ENCODE measurements at regions not wholly inside any gene's neighbourhood (a gene's known extent, or its start where the extent isn't known, plus 50 kb on each side); places are given as distances from the start of the nearest gene placed in this dataset.
"Not testable (repeated sequence)": the region's sequence is repeated elsewhere in the genome, so short reads cannot be mapped to it uniquely, and the experiment has no call there.

DNA sequence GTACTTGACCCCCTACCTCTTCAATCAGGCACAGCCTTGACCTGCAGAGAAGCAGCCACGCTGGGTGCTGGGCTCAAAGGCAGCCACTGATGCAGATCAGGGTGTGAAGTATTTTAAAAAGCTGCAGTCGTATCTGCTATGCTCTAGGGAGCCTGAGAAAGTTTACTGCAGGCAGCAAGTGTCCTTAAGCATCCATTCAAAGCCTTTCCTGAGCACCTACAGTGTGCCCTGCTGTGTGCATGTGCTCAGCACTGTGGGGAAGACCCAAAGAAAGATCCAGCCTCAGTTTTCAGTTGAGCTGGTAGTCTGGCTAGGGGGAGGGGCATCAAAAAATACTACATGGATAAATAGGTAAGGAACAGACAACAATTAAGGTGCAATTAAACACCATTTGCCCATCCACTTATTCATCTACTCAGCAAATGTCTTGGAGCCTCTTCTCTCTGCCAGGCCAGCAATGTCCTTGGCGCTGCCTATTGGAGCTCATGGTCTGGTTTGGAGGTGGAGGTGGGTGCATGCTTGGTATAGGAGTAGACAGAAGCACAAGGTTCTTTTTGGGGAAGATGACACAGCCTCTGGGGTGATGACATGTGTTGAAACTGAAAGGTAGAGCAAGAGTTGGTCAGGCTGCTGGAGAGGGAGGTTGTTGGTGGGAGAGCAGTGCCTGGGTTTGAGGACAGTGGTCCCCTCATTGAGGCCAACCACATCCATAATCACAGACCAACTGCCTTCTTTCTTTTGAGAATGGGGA is 85.9 kb upstream of the PRR23C start:
- no peak overlapping the region for H3K4me3 ChIP-seq (ENCODE audit: low read depth, low read length)
- TF ChIP-seq, protein P1, sequence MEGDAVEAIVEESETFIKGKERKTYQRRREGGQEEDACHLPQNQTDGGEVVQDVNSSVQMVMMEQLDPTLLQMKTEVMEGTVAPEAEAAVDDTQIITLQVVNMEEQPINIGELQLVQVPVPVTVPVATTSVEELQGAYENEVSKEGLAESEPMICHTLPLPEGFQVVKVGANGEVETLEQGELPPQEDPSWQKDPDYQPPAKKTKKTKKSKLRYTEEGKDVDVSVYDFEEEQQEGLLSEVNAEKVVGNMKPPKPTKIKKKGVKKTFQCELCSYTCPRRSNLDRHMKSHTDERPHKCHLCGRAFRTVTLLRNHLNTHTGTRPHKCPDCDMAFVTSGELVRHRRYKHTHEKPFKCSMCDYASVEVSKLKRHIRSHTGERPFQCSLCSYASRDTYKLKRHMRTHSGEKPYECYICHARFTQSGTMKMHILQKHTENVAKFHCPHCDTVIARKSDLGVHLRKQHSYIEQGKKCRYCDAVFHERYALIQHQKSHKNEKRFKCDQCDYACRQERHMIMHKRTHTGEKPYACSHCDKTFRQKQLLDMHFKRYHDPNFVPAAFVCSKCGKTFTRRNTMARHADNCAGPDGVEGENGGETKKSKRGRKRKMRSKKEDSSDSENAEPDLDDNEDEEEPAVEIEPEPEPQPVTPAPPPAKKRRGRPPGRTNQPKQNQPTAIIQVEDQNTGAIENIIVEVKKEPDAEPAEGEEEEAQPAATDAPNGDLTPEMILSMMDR (IDR thresholded peaks at IDR 0.05; ENCODE audit: low read depth, low read length) = no peak

DNA sequence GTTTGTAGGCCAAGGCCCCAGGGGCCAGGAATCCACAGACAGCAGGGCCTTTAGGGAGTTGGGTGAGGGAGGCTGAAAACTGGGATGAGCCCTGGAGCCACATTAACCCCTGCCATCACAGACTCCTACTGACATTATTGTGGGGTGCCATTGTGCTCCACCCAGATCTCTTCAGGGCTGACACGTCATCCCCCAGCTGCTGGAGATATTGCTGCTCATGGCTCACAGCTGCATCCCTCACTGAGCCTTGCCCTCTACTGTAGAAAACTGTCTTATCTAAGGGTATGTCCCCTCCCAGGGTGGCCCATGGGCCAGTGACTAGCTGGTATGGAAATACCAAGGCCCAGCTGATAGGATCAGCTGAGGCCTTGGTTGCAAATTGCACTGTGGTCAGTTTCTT is 87.3 kb upstream of the PRR23C start:
- H3K4me3 ChIP-seq (ENCODE audit: low read depth, low read length) = no peak overlapping the region
- TF ChIP-seq, protein P1 (IDR thresholded peaks at IDR 0.05; ENCODE audit: low read depth, low read length) = no peak

DNA sequence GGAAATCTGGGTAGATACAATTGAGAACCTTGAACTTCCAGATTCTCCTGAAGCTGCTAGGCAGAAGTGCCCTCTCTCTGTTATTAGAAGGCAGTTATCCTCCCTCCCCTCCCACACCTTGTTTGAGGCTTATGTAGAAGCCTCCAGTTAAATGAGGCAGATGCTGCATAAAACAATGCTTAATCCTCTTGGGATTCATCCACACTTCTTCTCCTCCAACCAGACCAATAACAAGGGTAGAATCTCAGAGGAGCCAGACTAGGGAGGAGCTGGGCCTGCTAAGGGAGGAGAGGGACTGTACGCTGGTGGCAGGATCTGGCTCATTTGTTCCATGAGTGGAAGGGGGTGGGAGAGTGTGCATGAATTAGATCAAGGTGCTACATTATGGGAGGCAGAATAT is 88.3 kb upstream of the PRR23C start:
- TF ChIP-seq, protein P1 (IDR thresholded peaks at IDR 0.05; ENCODE audit: low read depth, low read length) = no peak
- no peak overlapping the region for H3K4me3 ChIP-seq (ENCODE audit: low read depth, low read length)

DNA sequence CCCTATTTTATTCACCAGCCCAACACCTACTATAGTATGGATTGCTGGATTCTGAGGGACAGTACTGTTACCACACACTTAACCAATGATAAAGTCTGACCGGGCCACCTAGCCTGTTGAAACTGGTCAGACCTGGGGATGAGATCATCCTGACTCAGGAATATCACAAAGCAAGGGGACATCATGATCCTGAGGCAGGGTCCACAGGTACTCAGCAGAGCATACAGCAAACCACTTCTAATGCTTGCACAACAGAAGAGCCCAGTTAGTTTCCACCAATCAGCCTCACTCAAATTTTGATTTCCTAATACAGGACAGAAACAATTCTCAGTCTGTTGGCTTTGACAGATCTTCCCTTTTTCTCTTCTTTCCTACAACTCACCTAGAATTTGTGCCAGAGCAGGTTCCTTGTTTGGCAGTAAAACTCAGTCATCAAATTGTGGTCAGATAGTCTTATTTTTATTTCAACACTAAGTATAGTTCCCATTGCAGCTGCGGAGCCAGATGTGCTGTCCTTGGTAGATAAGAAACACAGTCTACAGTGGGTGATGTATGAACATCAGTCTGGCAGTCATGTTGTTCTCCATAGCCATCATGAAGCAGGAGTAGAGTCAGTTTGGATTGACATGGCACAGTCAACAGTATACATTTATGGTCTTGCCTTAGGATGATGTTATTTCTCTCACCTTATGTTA is 90.1 kb upstream of the PRR23C start:
- TF ChIP-seq, protein P1 (IDR thresholded peaks at IDR 0.05; ENCODE audit: low read depth, low read length) = no peak
- H3K4me3 ChIP-seq (ENCODE audit: low read depth, low read length) = no peak overlapping the region

DNA sequence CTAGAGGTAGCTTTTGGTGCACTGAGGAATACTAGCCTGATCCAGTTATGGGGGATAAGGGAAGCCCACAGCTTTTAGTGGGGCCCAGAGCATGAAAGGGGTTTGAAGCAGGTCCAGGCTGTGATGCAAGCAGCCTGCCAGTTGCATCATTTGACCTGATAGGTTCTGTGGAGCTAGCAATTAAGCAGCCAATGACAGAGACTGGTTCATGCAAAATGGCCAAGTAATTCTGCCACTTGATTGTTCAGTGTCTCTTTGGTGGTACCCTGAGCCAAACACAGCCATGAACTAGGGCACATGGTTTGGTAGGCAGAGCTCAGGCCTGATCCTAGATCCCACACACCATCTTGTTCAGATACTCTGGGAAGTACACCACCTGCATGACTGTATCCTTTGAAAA is 91.0 kb upstream of the PRR23C start:
- TF ChIP-seq, protein P1 (IDR thresholded peaks at IDR 0.05; ENCODE audit: low read depth, low read length) = no peak
- no peak overlapping the region for H3K4me3 ChIP-seq (ENCODE audit: low read depth, low read length)

DNA sequence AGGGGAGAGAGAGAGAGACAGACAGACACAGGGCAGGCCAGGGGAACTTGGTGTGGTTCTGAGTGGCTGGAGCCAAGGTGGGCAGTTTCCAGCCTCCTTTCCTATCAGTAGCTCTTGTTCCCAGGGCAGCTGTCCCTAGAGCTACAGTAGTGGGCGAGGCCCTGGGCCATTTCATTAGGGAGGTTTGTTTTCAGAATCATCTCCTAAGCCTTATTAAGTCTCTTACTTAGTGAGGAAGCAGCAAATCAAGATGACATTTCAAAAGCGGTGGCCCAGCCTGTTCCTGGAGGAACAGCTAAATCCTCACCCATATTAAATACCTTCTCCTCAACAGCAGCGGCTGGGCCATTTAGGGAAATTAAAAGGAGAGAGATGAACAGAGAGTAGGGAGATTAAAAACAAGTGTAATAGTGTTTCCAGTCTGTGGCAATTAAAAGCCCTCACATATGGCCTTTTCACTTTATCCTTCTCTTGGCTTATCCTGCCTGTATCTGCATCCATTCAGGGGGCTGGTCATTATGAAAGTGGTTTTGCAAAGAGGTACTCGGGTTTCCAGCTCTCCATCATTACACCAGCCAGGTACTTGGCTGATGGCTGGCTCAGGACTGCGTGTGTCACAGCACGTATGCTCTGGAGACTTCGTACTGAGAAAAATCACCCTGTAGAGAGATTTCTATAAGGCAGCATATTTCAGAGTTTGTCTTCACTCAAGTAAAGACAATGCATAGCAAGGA is 91.9 kb upstream of the PRR23C start:
- no peak overlapping the region for H3K4me3 ChIP-seq (ENCODE audit: low read depth, low read length)
- TF ChIP-seq, protein P1 (IDR thresholded peaks at IDR 0.05; ENCODE audit: low read depth, low read length) = no peak

DNA sequence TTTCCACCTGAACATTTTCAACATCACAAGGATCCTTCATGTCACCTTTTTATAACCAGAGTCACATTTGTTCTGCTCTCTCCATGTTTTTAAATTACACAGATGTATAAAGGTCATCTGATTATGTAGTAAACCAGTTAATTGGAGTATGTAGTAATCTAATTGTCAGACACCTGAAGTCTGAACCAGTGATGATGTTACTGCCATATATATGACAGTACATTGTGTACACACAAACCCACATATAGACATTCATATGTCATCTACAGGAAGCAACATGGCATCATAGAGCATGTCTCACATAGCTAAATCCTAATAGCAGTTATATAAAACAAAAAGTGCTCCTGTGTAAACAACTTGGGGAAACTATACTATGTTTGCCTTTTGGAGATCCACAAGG is 95.9 kb upstream of the PRR23C start:
- TF ChIP-seq, protein P1 (IDR thresholded peaks at IDR 0.05; ENCODE audit: low read depth, low read length) = no peak

DNA sequence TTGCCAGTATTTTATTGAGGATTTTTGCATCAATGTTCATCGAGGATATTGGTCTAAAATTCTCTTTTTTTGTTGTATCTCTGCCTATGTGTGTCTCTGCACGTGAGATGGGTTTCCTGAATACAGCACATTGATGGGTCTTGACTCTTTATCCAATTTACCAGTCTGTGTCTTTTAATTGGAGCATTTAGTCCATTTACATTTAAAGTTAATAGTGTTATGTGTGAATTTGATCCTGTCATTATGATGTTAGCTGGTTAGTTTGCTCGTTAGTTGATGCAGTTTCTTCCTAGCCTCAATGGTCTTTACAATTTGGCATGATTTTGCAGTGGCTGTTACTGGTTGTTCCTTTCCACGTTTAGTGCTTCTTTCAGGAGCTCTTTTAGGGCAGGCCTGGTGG is 101.3 kb upstream of the PRR23C start:
- not testable (repeated sequence) for H3K4me3 ChIP-seq (ENCODE audit: low read depth, low read length)

More for the DNA sequence above, 95.9 kb upstream of the PRR23C start:
- no peak overlapping the region for H3K4me3 ChIP-seq (ENCODE audit: low read depth, low read length)

Measured in WI38 (cell line).